ENCODE measurements at regions not wholly inside any gene's neighbourhood (a gene's known extent, or its start where the extent isn't known, plus 50 kb on each side); places are given as distances from the start of the nearest gene placed in this dataset.

DNA sequence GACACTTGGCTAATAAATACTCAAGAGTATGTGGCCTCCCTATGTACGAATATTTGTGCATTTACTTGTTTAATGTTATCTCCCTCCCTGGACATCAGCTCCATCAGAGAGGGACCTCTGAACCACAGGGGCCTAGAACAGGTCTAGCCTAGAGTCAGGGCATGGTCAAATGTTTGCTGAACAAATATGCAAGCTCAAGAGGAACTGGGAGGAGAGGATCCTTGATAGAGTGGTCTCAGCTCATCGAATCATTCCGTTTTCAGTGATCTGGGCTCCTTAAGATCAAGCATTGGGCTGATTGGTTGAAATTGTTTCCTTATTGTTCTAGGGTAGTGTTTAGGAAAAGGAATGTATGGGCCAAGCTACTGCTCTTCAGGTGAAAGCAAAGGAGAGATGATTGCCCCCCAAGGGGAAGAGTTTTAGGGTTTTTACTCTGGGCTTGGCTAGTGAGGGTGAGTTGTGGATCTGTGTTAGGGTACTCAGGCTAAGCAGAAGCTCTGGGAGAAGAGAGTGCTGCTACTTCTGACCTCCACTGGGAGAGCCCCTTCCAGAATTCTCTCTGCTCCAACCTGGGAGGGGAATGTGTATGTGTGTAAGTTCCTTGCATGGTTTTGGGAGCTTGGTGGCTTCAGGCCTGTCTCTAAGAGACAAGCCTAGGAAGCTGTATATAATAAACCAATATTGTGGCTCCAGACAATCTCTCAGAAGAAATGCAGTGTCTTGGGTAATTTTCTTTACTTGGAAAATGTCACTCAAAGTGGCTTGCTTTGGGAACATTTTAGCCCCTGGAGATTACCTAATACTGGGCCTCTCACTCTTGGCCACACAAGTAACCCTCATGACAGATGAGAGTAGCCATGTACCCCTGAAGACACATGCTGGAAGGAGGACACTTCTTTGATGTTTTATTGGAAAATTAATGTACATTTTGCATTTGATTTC, 110.0 kb downstream of the EMX2 start:
- H3K4me1 ChIP-seq (replicated peaks): peaks cover 13% of the 10 kb centered on the region
- no peaks in the 10 kb centered on the region for H3K27me3 ChIP-seq (replicated peaks)
- peak overlapping the region; percentile 52 for H3K27ac ChIP-seq
- no peak overlapping the region for H3K4me3 ChIP-seq
- DNase-seq (ENCODE audit: low read depth in 1 of 2, low spot score in 2 of 2): no peak
- no peaks in the 10 kb centered on the region for H3K36me3 ChIP-seq
- H3K9me3 ChIP-seq (replicated peaks): peaks cover 3% of the 10 kb centered on the region; the same call in 1 of the 2 replicates

DNA sequence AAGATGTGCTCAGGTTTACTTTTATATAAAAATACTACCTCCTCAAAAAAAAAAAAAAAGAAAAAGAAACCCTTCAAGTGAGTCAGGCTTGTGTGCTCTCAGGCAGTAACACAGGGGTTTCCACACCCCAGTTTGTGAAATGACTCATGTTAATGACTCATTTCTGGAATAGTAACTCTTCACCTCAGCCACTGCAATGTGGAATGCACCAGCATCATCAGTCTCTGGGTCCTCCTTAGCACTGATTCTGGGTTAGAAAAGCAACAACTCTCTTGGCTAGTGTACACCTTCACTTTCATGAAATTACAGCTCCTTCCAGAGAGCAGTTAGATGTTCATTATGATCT, 110.6 kb downstream of the EMX2 start:
- peaks cover 3% of the 10 kb centered on the region; the same call in 1 of the 2 replicates for H3K9me3 ChIP-seq (replicated peaks)
- H3K27ac ChIP-seq: peak overlapping the region; percentile 52; the same call in 1 of the 2 replicates
- DNase-seq (ENCODE audit: low read depth in 1 of 2, low spot score in 2 of 2): peak; percentile 62 to 63

DNA sequence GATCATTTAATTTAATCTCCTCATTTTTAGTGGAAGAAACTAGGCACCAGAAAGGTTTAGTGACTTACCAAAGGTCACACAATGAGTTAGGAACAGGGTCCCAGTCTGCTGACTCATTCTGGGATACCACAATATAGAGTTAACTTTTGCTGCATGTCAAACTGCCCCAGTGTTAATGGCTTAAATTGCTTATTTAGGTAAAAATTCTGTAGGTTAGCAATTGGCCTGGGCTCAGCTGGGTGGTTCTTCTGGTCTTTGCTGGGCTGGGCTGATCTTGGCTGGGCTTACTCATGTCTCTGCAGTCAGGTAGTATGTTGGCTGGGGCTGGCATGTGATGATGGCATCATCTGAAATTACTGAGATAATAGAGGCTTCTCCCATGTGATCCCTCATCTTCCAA, 111.6 kb downstream of the EMX2 start:
- no peak overlapping the region for H3K4me3 ChIP-seq
- H3K9me3 ChIP-seq (replicated peaks): peaks cover 3% of the 10 kb centered on the region; the same call in 1 of the 2 replicates
- H3K4me1 ChIP-seq (replicated peaks): peaks cover 13% of the 10 kb centered on the region
- DNase-seq (ENCODE audit: low read depth in 1 of 2, low spot score in 2 of 2): no peak
- H3K27ac ChIP-seq: no peak overlapping the region
- H3K36me3 ChIP-seq: no peaks in the 10 kb centered on the region
- no peaks in the 10 kb centered on the region for H3K27me3 ChIP-seq (replicated peaks)

More for the DNA sequence above, 110.6 kb downstream of the EMX2 start:
- Histone ChIP-seq H3K36me3 (no peaks in the 10 kb centered on the region), H3K27me3 (replicated peaks) (no peaks in the 10 kb centered on the region), H3K4me3 (no peak overlapping the region), H3K4me1 (replicated peaks) (peaks cover 13% of the 10 kb centered on the region)

DNA sequence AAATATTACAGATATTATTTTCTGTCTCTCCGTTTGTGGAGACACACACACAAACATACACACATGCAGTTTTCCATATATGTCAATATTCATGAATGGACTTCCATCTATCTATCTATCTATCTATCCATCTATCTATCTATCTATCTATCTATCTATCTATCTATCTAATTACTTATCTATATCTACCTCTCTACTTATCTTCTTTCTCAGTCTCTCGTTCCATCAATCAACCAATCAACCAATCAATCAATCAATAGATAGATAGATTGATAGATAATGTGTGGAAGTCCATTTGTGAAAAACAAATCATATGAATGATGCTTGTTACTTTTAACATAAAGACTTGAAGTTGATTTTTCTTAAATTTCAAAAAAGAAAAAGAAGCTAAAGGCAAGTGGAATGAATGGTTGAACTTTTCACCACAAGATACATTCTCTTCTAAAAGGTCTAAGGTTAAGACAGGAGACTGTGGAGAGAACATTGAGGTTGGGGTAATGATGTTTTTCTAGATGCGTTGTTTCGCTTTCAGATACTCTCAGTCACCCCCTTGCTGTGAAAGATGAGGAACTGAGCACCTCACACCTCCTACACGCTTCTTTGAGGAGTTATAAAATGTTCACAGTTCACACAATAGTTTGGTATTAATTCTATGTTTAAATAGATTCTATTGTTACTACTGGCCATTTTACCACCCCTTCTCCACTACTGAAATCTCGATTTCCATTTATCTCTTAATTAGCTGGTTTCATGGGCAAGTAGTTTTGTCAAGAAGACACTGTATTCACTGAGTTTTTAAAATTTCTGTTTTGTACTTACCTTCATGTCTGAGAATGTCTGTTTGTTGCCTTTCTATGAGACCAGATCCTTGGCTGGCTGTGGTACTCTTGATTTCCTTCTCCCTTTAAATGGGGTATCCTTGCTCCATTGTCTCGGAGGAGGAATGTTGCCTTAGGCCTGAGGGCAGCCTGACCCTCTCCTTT, 114.1 kb downstream of the EMX2 start:
- peaks cover 13% of the 10 kb centered on the region for H3K4me1 ChIP-seq (replicated peaks)
- H3K9me3 ChIP-seq (replicated peaks): peaks cover 3% of the 10 kb centered on the region; the same call in 1 of the 2 replicates
- H3K27ac ChIP-seq: no peak overlapping the region
- DNase-seq (ENCODE audit: low read depth in 1 of 2, low spot score in 2 of 2): no peak
- no peak overlapping the region for H3K4me3 ChIP-seq
- H3K36me3 ChIP-seq: no peaks in the 10 kb centered on the region
- no peaks in the 10 kb centered on the region for H3K27me3 ChIP-seq (replicated peaks)

DNA sequence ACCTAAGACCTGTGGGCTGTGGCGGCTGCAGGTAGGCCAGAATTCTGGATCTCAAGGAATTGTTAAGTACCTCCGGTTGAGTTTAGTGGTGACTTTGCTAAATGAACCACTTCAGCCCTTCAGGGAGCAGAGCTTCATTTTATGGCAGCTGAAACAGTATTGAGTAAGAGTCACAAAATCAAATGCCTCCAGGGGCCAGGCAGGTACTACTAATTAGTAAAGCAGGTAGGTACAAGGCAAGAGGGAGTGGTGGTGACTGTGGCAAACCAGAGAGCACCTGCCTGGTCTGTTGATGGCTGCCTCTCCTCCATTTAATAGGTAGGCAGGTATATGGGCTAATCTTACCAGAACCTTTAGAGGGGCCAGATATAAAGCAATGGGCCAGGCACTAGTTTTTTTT, 118.8 kb downstream of the EMX2 start:
- Histone ChIP-seq H3K4me3 (no peak overlapping the region), H3K36me3 (no peaks in the 10 kb centered on the region), H3K4me1 (replicated peaks) (peaks cover 6% of the 10 kb centered on the region), H3K27ac (no peak overlapping the region), H3K9me3 (replicated peaks) (no peaks in the 10 kb centered on the region), H3K27me3 (replicated peaks) (no peaks in the 10 kb centered on the region)
- no peak for DNase-seq (ENCODE audit: low read depth in 1 of 2, low spot score in 2 of 2)

DNA sequence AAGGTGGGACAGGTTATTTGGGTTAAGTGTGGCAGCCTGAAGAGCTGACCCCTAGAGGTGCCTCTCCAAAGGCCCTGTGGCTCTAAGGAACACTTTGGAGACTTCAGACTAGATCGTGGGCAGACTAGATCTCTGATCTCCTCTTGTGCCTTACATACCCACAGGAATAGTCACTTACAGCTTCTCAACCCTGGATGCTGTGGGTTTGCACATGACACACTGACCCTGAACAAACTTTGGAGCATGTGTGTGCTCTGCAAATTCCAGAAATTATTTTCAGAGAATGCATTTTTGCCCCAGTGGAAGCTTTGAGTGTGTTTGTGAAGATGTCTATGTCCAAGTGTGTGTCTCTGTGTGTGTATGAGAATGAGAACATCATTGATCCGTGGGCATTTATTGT, 119.6 kb downstream of the EMX2 start:
- no peaks in the 10 kb centered on the region for H3K36me3 ChIP-seq
- H3K4me3 ChIP-seq: no peak overlapping the region
- no peak overlapping the region for H3K27ac ChIP-seq
- no peak for DNase-seq (ENCODE audit: low read depth in 1 of 2, low spot score in 2 of 2)
- peaks cover 6% of the 10 kb centered on the region for H3K4me1 ChIP-seq (replicated peaks)
- H3K27me3 ChIP-seq (replicated peaks): no peaks in the 10 kb centered on the region
- no peaks in the 10 kb centered on the region for H3K9me3 ChIP-seq (replicated peaks)

DNA sequence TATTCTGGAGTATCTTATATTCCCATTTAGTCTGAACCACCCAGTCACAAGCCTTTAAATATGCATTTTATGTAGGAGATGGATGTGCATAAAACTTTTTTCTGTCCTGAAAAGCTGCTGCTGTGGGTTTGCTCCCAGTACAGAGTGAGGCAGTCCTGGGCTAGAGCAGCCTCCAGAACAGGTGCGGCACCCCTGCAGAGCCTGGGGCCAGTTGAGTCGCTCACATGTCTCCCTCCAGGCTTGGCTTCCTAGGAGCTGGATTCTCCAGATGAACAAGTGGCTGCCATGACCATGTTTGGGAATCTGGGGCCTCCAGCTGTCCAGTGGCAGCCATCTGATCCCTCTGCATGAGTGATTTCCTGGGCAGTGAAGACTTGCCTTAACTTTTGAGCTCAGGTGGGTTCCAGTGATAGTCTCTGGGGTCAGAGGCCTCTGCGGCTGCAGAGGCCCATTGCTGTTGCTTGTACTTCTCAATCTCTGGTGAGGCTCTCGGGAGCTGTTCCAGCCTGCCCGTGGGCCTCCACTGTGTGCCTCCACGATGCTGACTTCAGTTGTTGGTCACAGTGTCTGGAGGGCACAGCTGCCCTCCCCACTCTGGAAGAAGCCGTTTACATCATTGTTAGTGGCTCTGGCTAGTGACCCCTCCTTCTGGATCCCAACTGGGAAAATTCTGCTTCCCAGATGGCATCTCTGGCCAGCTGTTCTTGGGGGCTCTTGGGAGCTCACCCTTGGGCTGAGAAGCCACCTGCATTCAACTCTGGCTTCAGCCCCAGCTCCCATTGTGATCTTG, 120.4 kb downstream of the EMX2 start:
- H3K4me3 ChIP-seq: no peak overlapping the region
- peak overlapping the region; percentile 71 for H3K27ac ChIP-seq
- no peaks in the 10 kb centered on the region for H3K36me3 ChIP-seq
- no peaks in the 10 kb centered on the region for H3K27me3 ChIP-seq (replicated peaks)
- H3K4me1 ChIP-seq (replicated peaks): peaks cover 6% of the 10 kb centered on the region
- H3K9me3 ChIP-seq (replicated peaks): no peaks in the 10 kb centered on the region
- no peak for DNase-seq (ENCODE audit: low read depth in 1 of 2, low spot score in 2 of 2)

DNA sequence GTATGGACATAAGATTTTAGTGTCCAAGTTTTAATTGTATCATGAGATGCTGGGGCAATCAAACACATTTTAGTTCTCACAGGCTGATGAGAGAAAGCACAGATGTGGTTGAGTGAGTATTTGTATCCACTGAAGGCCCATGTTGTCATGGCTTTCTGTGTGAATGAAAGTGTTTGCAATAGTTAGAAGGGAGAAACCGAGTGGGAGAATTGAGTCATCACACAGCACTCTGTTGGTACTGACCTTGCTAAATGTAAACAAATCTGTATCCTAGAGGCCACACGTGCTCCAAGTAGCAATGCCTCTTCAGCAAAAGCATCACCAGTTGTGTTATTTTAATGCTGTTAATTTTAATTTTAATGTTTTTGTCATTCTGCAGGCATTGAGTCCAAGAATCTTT, 121.2 kb downstream of the EMX2 start:
- peak in 1 of 2 experiments; percentile 39 for DNase-seq (ENCODE audit: low read depth in 1 of 2, low spot score in 2 of 2)
- H3K4me3 ChIP-seq: no peak overlapping the region
- no peaks in the 10 kb centered on the region for H3K27me3 ChIP-seq (replicated peaks)
- H3K4me1 ChIP-seq (replicated peaks): peaks cover 6% of the 10 kb centered on the region
- no peaks in the 10 kb centered on the region for H3K9me3 ChIP-seq (replicated peaks)
- no peaks in the 10 kb centered on the region for H3K36me3 ChIP-seq
- peak overlapping the region; percentile 71 for H3K27ac ChIP-seq

DNA sequence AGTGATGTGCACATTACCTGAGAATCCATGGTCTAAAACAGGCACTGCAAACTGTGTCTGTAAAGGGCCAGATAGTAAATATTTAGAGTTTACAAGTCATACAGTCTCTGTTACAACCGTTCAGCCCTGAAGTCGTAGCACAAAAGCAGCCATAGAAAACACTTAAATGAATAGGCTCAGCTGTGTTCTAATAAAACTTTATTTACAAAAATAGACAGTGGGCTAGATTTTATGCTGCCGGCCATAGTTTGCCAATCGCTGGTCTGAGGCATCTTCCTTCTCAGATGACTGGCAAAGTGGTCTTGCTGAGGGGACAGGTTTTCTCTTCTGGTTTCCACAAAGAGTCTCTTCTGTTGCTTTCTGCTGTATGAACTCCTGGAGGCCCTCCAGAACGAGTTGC, 121.7 kb downstream of the EMX2 start:
- peaks cover 6% of the 10 kb centered on the region for H3K4me1 ChIP-seq (replicated peaks)
- no peaks in the 10 kb centered on the region for H3K9me3 ChIP-seq (replicated peaks)
- no peaks in the 10 kb centered on the region for H3K36me3 ChIP-seq
- no peak for DNase-seq (ENCODE audit: low read depth in 1 of 2, low spot score in 2 of 2)
- H3K27me3 ChIP-seq (replicated peaks): no peaks in the 10 kb centered on the region
- H3K4me3 ChIP-seq: no peak overlapping the region
- H3K27ac ChIP-seq: no peak overlapping the region

DNA sequence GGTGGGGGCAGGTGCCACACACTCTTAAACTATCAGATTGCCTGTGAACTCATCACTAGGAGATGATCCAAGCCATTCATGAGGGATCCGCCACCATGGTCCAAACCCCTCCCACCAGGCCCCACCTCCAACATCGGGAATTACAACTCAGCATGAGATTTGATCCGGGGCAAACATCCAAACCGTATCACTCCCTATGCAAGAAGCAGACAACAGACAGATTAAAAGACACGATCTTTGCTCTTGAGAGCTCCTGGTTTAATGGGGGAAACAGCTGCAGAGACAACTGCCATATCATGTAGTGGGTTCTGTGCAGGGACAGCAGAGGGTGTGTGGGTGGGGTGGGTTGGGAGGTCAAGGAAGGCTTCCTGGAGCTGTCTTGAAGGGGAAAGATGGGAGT, 123.6 kb downstream of the EMX2 start:
- Histone ChIP-seq H3K4me1 (replicated peaks) (peaks cover 6% of the 10 kb centered on the region), H3K27me3 (replicated peaks) (no peaks in the 10 kb centered on the region), H3K9me3 (replicated peaks) (no peaks in the 10 kb centered on the region), H3K4me3 (no peak overlapping the region), H3K27ac (no peak overlapping the region), H3K36me3 (no peaks in the 10 kb centered on the region)
- DNase-seq (ENCODE audit: low read depth in 1 of 2, low spot score in 2 of 2): peak in 1 of 2 experiments; percentile 14

DNA sequence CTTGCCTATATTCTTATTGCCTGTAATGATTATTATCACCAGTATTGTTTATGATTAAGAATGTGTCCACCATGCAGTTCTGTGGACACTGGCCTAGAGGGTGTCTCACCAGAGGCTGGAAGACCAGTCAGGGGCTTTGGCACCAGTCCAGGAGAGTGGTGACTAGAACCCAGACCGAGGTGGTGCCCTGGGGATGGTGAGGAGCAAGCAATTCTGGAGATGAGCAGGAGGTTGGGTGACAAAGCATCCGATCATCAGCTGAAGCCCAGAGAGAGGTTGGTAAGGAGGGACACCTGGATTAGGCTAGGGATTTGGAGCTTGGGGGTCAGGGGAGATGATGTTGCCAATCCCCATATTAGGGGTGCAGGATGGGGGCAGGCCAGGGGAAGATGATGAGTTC, 124.4 kb downstream of the EMX2 start:
- Histone ChIP-seq H3K36me3 (no peaks in the 10 kb centered on the region), H3K27me3 (replicated peaks) (no peaks in the 10 kb centered on the region), H3K9me3 (replicated peaks) (no peaks in the 10 kb centered on the region), H3K27ac (no peak overlapping the region), H3K4me1 (replicated peaks) (peaks cover 6% of the 10 kb centered on the region), H3K4me3 (no peak overlapping the region)
- DNase-seq (ENCODE audit: low read depth in 1 of 2, low spot score in 2 of 2): peak in 1 of 2 experiments; percentile 36

DNA sequence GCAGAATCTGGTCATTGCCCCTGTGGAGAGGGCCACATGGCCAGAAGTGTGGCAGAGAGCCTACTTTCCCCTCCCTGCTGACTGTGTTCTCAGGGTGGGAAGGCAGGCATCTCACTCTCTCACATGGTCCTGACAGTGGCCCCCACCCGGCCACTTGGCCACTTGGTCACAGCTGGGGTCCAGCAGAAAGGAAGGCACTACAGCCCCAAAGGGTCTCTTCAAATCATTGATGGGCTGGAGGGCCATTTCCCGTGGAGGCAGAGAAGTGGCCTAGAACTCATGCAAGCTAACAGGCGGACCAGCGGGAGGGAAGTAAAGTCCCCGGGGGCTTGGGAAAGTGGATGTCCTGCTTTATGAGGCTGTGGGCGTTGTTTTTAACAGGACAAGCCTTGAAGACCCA, 125.3 kb downstream of the EMX2 start:
- no peaks in the 10 kb centered on the region for H3K9me3 ChIP-seq (replicated peaks)
- no peak overlapping the region for H3K27ac ChIP-seq
- H3K4me3 ChIP-seq: no peak overlapping the region
- peak in 1 of 2 experiments; percentile 16 for DNase-seq (ENCODE audit: low read depth in 1 of 2, low spot score in 2 of 2)
- peaks cover 6% of the 10 kb centered on the region for H3K4me1 ChIP-seq (replicated peaks)
- H3K27me3 ChIP-seq (replicated peaks): no peaks in the 10 kb centered on the region
- H3K36me3 ChIP-seq: no peaks in the 10 kb centered on the region

DNA sequence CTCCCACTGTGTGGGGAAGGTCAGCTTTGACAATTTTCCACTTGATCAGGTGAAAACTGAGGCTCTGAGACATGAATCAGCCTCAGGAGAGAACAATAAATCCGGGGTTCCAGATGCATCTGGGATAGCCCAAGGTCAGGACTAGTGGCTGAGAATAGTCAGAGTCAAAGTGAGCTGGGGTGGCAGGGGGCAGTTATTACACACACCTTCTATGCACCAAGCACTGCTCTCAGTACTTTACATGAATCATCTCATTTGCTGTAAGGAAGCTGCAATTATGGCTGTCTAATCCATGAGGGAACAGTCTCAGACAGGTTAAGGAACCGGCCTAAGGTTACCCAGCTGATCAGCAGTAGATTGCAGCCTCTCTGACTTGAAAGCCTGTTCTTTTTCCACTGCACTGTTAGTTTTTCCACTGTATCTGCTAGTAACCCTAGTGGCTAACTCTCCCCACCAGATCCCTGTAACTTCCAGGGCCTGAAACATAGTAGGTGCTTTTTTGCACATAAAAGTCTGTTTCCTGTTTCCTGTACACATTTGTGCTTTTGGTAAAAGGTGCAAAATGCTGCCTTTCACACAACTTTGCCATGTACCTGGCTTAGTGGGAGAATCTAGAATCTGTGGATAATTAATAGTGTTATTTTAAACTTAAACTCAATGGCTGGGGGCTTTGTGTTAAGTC, 125.9 kb downstream of the EMX2 start:
- H3K9me3 ChIP-seq (replicated peaks): no peaks in the 10 kb centered on the region
- peaks cover 7% of the 10 kb centered on the region for H3K4me1 ChIP-seq (replicated peaks)
- no peaks in the 10 kb centered on the region for H3K27me3 ChIP-seq (replicated peaks)
- H3K27ac ChIP-seq: no peak overlapping the region
- no peaks in the 10 kb centered on the region for H3K36me3 ChIP-seq
- H3K4me3 ChIP-seq: no peak overlapping the region
- peak in 1 of 2 experiments; percentile 19 for DNase-seq (ENCODE audit: low read depth in 1 of 2, low spot score in 2 of 2)

Measured in SJSA1 (cell line).